ENCODE measurements at regions not wholly inside any gene's neighbourhood (a gene's known extent, or its start where the extent isn't known, plus 50 kb on each side); places are given as distances from the start of the nearest gene placed in this dataset.

GRCh38 chrY:7719271-7719670 lies 807.7 kb upstream of the AMELY start:
- H3K9me3 ChIP-seq (replicated peaks in 1 of 2; ENCODE audit: control insufficient read depth in 1 of 2, insufficient read depth in 1 of 2, low read length in 2 of 2) = no peaks in the 10 kb centered on the region
- no peak overlapping the region for H3K27ac ChIP-seq (ENCODE audit: low read depth in 1 of 2, low read length in 2 of 2)
- H3K4me3 ChIP-seq (replicated peaks in 1 of 3; ENCODE audit: low read depth in 2 of 3, low read length in 3 of 3) = no peak overlapping the region
- H3K9me3 Mint-ChIP-seq = no peaks in the 10 kb centered on the region
- H3K4me2 ChIP-seq (replicated peaks; ENCODE audit: extremely low read depth, low read length, poor library complexity, severe bottlenecking) = no peak overlapping the region
- H3K4me1 Mint-ChIP-seq = peaks cover 35% of the 10 kb centered on the region
- H3K4me3 Mint-ChIP-seq = no peak overlapping the region
- H3K27me3 ChIP-seq (ENCODE audit: control insufficient read depth in 2 of 2, insufficient read depth in 2 of 2, low read length in 2 of 2) = no peaks in the 10 kb centered on the region
- intact Hi-C loops (cut with micrococcal nuclease) = no loop called here
- H2AFZ ChIP-seq (ENCODE audit: insufficient read depth, low read depth, low read length, poor library complexity, severe bottlenecking) = no peak overlapping the region
- H3K9ac ChIP-seq (ENCODE audit: insufficient read depth, low read length, poor library complexity, severe bottlenecking) = no peak overlapping the region
- no peak for DNase-seq
- no peaks in the 10 kb centered on the region for H3K27me3 Mint-ChIP-seq (ENCODE audit: low read depth in 3 of 3)
- no peak for TF ChIP-seq CTCF (IDR thresholded peaks at IDR 0.05)
- no peaks in the 10 kb centered on the region for H3K36me3 Mint-ChIP-seq
- H3K4me1 ChIP-seq (ENCODE audit: control insufficient read depth in 1 of 2, insufficient read depth in 2 of 2, low read length in 2 of 2) = peaks cover 0 to 27% of the 10 kb centered on the region in 2 donors
- no peaks in the 10 kb centered on the region for H3K36me3 ChIP-seq (replicated peaks in 1 of 2; ENCODE audit: control insufficient read depth in 1 of 2, insufficient read depth in 2 of 2, low read length in 2 of 2)
- H3K79me2 ChIP-seq (ENCODE audit: insufficient read depth, low read length) = no peaks in the 10 kb centered on the region
- H4K20me1 ChIP-seq (ENCODE audit: insufficient read depth, low read length) = no peaks in the 10 kb centered on the region
- no peak overlapping the region for H3K27ac Mint-ChIP-seq
- WGBS (ENCODE audit: insufficient coverage) = no CpG with 5 or more reads among the region's 2 CpGs

DNA sequence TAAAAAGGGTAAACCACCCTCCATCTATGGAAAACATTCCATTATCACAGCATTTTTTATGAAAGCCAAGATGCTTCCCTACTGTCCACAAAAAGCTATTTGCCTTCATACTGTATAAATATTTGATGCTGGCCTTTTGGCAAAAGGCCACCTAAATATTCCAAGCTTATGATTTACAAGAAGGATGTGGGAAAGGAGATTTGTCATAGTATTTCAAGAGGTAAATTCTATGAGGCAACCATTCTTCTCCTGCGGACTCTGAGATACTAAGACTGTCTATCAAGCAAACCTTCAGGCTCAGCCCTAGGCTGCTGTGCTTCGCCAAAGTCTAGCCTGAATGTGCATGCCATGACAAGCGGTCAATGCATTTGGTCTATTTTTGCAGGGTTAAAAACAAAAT lies 807.1 kb upstream of the AMELY start:
- Histone ChIP-seq H3K27me3 (ENCODE audit: control insufficient read depth in 2 of 2, insufficient read depth in 2 of 2, low read length in 2 of 2) (no peaks in the 10 kb centered on the region), H3K4me2 (replicated peaks; ENCODE audit: extremely low read depth, low read length, poor library complexity, severe bottlenecking) (no peak overlapping the region), H3K9ac (ENCODE audit: insufficient read depth, low read length, poor library complexity, severe bottlenecking) (no peak overlapping the region), H3K36me3 (replicated peaks in 1 of 2; ENCODE audit: control insufficient read depth in 1 of 2, insufficient read depth in 2 of 2, low read length in 2 of 2) (no peaks in the 10 kb centered on the region), H3K4me3 (replicated peaks in 1 of 3; ENCODE audit: low read depth in 2 of 3, low read length in 3 of 3) (no peak overlapping the region), H3K27ac (ENCODE audit: low read depth in 1 of 2, low read length in 2 of 2) (no peak overlapping the region), H4K20me1 (ENCODE audit: insufficient read depth, low read length) (no peaks in the 10 kb centered on the region), H2AFZ (ENCODE audit: insufficient read depth, low read depth, low read length, poor library complexity, severe bottlenecking) (no peak overlapping the region), H3K4me1 (ENCODE audit: control insufficient read depth in 1 of 2, insufficient read depth in 2 of 2, low read length in 2 of 2) (peaks cover 0 to 24% of the 10 kb centered on the region in 2 donors), H3K79me2 (ENCODE audit: insufficient read depth, low read length) (no peaks in the 10 kb centered on the region), H3K9me3 (replicated peaks in 1 of 2; ENCODE audit: control insufficient read depth in 1 of 2, insufficient read depth in 1 of 2, low read length in 2 of 2) (no peaks in the 10 kb centered on the region)
- no peak for DNase-seq
- no peaks in the 10 kb centered on the region for H3K27me3 Mint-ChIP-seq (ENCODE audit: low read depth in 3 of 3)
- peaks cover 29% of the 10 kb centered on the region for H3K4me1 Mint-ChIP-seq
- H3K9me3 Mint-ChIP-seq = no peaks in the 10 kb centered on the region
- no peak overlapping the region for H3K4me3 Mint-ChIP-seq
- no CpG with 5 or more reads among the region's 3 CpGs for WGBS (ENCODE audit: insufficient coverage)
- H3K36me3 Mint-ChIP-seq = no peaks in the 10 kb centered on the region
- H3K27ac Mint-ChIP-seq = no peak overlapping the region
- intact Hi-C loops (cut with micrococcal nuclease) = no loop called here
- no peak for TF ChIP-seq CTCF (IDR thresholded peaks at IDR 0.05)

Measured in CD14-positive monocyte (primary cell).